K562 (cell line): ENCODE measurements at regions not wholly inside any gene's neighbourhood (a gene's known extent, or its start where the extent isn't known, plus 50 kb on each side); places are given as distances from the start of the nearest gene placed in this dataset.

Source experiments
- ATAC-seq: fragments of 200-7000 bp; cut with Tn5 transposase; 3 replicates; pipeline ENCODE4 v1.9.1; 2020; ENCODE audit warnings: moderate library complexity
- BruUV-seq: library from RNA; stranded (reverse); fragments of 400-500 nt; replicated peaks from 2 replicates; lab custom pipeline; 2021; lab: Mats Ljungman, UMichigan
- CTCF ChIA-PET: fragments of 300-600 bp; formaldehyde crosslinking; extraction: SDS; loops from one replicate; lab custom pipeline; 2021; ENCODE audit warnings: low intra/inter-chr PET ratio; lab: Yijun Ruan, JAX
- POLR2A ChIA-PET: fragments of 300-600, 350-650 bp; sonication (Branson Sonifier 250); formaldehyde crosslinking; extraction: SDS; loops from one replicate; lab custom pipeline; 2021; ENCODE audit warnings: antibody characterized with exemption, inconsistent platforms; lab: Yijun Ruan, JAX
- DNase-seq, 4 experiments: peaks; one replicate each; pipeline versions ENCODE4 v3.0.0 to v3.0.0-alpha.2; 2011 to 2018; ENCODE audit warnings: low spot score in 3 of 4, mixed read lengths in 3 of 4; ENCODE audit errors: extremely low read depth in 1 of 4
- FAIRE-seq: peaks from 2 replicates; lab custom pipeline; 2011; peaks lifted over from hg19 to GRCh38; lab: Jason Lieb, UNC
- H2AFZ ChIP-seq: 2 replicates; pipeline ENCODE4 v1.6.0; 2011; ENCODE audit warnings: low read depth, low read length, control low read depth, inconsistent platforms
- H3K27ac ChIP-seq: fragments of 200-600 bp; 3 replicates; pipeline ENCODE4 v1.8.0; 2011; ENCODE audit warnings: low read depth, mild to moderate bottlenecking, control low read depth, inconsistent platforms, low read length, moderate library complexity, mixed read lengths; ENCODE audit errors: extremely low read depth
- H3K27me3 ChIP-seq, 2 experiments: fragments of 300-600 bp in 1 of 2; 2 replicates in 1 of 2; 3 replicates in 1 of 2; pipeline versions ENCODE4 v1.6.0 to v1.8.0; 2011; ENCODE audit warnings: inconsistent platforms in 2 of 2, low read length in 2 of 2, mild to moderate bottlenecking in 1 of 2, mixed read lengths in 1 of 2, moderate library complexity in 1 of 2; ENCODE audit not compliant: control insufficient read depth in 2 of 2, insufficient read depth in 2 of 2
- H3K36me3 ChIP-seq: fragments of 300-600 bp; 3 replicates; pipeline ENCODE4 v1.8.0; 2011; ENCODE audit warnings: mild to moderate bottlenecking, low read length, inconsistent platforms; ENCODE audit not compliant: control insufficient read depth, insufficient read depth
- H3K4me1 ChIP-seq, 2 experiments: fragments of 200-600 bp in 1 of 2; replicated peaks in 1 of 2; 2 replicates in 1 of 2; 3 replicates in 1 of 2; pipeline versions ENCODE4 v1.5.1 to v1.8.0; 2011; ENCODE audit warnings: inconsistent platforms in 2 of 2, low read length in 2 of 2, mild to moderate bottlenecking in 1 of 2, mixed read lengths in 1 of 2, moderate library complexity in 1 of 2; ENCODE audit not compliant: control insufficient read depth in 2 of 2, insufficient read depth in 2 of 2
- H3K4me2 ChIP-seq: 2 replicates; pipeline ENCODE4 v1.6.1; 2011; ENCODE audit warnings: low read length, control low read depth, inconsistent platforms, mixed read lengths; ENCODE audit not compliant: insufficient read depth
- H3K4me3 ChIP-seq: fragments of 200-600 bp; sonication (generic), shearing (Covaris generic); 2 replicates; pipeline ENCODE4 v1.5.1; 2016; ENCODE audit warnings: control low read depth, inconsistent platforms
- H3K79me2 ChIP-seq: fragments of 200-600 bp; 3 replicates; pipeline ENCODE4 v1.8.0; 2011; ENCODE audit warnings: low read length, inconsistent platforms; ENCODE audit not compliant: control insufficient read depth, insufficient read depth
- H3K9ac ChIP-seq, 2 experiments: 2 replicates each; pipeline versions ENCODE4 v1.6.0 to v1.6.1; 2011; ENCODE audit warnings: low read depth in 2 of 2, low read length in 2 of 2, control low read depth in 1 of 2, inconsistent platforms in 1 of 2, mild to moderate bottlenecking in 1 of 2, mixed read lengths in 1 of 2; ENCODE audit not compliant: insufficient read depth in 1 of 2
- H3K9me1 ChIP-seq: one replicate; pipeline ENCODE4 v1.6.0; 2011; ENCODE audit warnings: inconsistent platforms, mild to moderate bottlenecking, low read length, moderate library complexity; ENCODE audit not compliant: control insufficient read depth, insufficient read depth
- H3K9me3 ChIP-seq: replicated peaks from 2 replicates; pipeline ENCODE4 v1.5.1; 2011; ENCODE audit warnings: low read depth, low read length, inconsistent platforms; ENCODE audit not compliant: control insufficient read depth, insufficient read depth
- H4K20me1 ChIP-seq: replicated peaks from 2 replicates; pipeline ENCODE4 v1.6.1; 2011; ENCODE audit warnings: low read length, inconsistent platforms, mixed read lengths; ENCODE audit not compliant: control insufficient read depth, insufficient read depth
- CEBPB ChIP-seq: fragments of 450-650 bp; IDR thresholded peaks from 2 replicates; pipeline ENCODE4 v1.6.1; 2016; ENCODE audit warnings: missing genetic modification characterization, missing compliant biosample characterization
- CREBBP ChIP-seq: IDR thresholded peaks from one replicate; pipeline ENCODE4 v1.6.1; 2012; ENCODE audit warnings: low read depth, mild to moderate bottlenecking, control low read depth, inconsistent platforms, low read length
- FOXP1 ChIP-seq: sonication (generic); formaldehyde crosslinking; IDR thresholded peaks from 2 replicates; pipeline ENCODE4 v1.8.0; 2022; ENCODE audit warnings: mild to moderate bottlenecking, missing genetic modification reagents
- MYNN ChIP-seq, 2 experiments: sonication (generic); formaldehyde crosslinking in 1 of 2; IDR thresholded peaks; 2 replicates each; pipeline versions ENCODE4 v1.5.0 to v1.6.1; 2016 to 2020; ENCODE audit warnings: antibody characterized with exemption in 1 of 2, missing genetic modification reagents in 1 of 2
- OTX1 ChIP-seq: fragments of 450-650 bp; formaldehyde crosslinking; IDR thresholded peaks from 2 replicates; pipeline ENCODE4 v1.4.0; 2022; ENCODE audit warnings: mild to moderate bottlenecking
- POLR2AphosphoS2 ChIP-seq: IDR thresholded peaks from 2 replicates; pipeline ENCODE4 v1.6.1; 2012; ENCODE audit warnings: low read length, improper control_type of control experiment
- YBX1 ChIP-seq: fragments of 450-650 bp; IDR thresholded peaks from 2 replicates; pipeline ENCODE4 v1.7.1; 2016; ENCODE audit warnings: mild to moderate bottlenecking
- ZKSCAN8 ChIP-seq: fragments of 200-800 bp; sonication (Bioruptor generic); IDR thresholded peaks from 2 replicates; pipeline ENCODE4 v1.6.1; 2016; ENCODE audit warnings: missing genetic modification characterization, missing compliant biosample characterization
- ZNF133 ChIP-seq: fragments of 250-450 bp; sonication (Bioruptor Pico); IDR thresholded peaks from 2 replicates; pipeline ENCODE4 v1.4.0; 2020; ENCODE audit warnings: mild to moderate bottlenecking
- ZNF146 ChIP-seq: IDR thresholded peaks from one replicate; pipeline ENCODE4 v1.6.1; 2018; ENCODE audit warnings: missing compliant biosample characterization; ENCODE audit not compliant: unreplicated experiment
- ZNF263 ChIP-seq: sonication (generic); formaldehyde crosslinking; IDR thresholded peaks from 2 replicates; pipeline ENCODE4 v1.8.0; 2022; ENCODE audit warnings: mild to moderate bottlenecking, missing genetic modification reagents, borderline replicate concordance
- ZNF583 ChIP-seq: fragments of 250-450 bp; sonication (Bioruptor Pico); IDR thresholded peaks from 2 replicates; pipeline ENCODE4 v1.4.0; 2020
- WGBS: fragments of 100-300 bp; shearing (Covaris generic); methylation state at CpG from one replicate; pipeline ENCODE4 v1.1.6; 2016; ENCODE audit warnings: low coverage, mixed read lengths; ENCODE audit not compliant: insufficient coverage; ENCODE audit errors: missing lambda C conversion rate; 5-methylcytosine and 5-hydroxymethylcytosine counted together
- in situ Hi-C: fragments of 300-500 bp; cut with MboI; formaldehyde crosslinking; loops from 4 replicates; pipeline ENCODE4 v1.15.0; 2018; ENCODE audit warnings: inconsistent platforms, mixed read lengths
- intact Hi-C: fragments of 100-400 bp; cut with micrococcal nuclease; formaldehyde crosslinking; loops from 2 replicates; pipeline ENCODE4 v1.14.2; 2022
- TF ChIP-seq, protein P1 (sequence below): sonication (generic); formaldehyde crosslinking; IDR thresholded peaks from 2 replicates; pipeline ENCODE4 v1.8.0; 2022; ENCODE audit warnings: mild to moderate bottlenecking, missing genetic modification reagents
- TF ChIP-seq, protein P2 (sequence below): fragments of 250-450 bp; sonication (Bioruptor Pico); IDR thresholded peaks from 2 replicates; pipeline ENCODE4 v1.4.0; 2020; ENCODE audit warnings: mild to moderate bottlenecking, moderate library complexity, borderline replicate concordance
- TF ChIP-seq, protein P3 (sequence below): sonication (generic); formaldehyde crosslinking; IDR thresholded peaks from 2 replicates; pipeline ENCODE4 v1.8.0; 2022; ENCODE audit warnings: mild to moderate bottlenecking, missing genetic modification reagents

DNA sequence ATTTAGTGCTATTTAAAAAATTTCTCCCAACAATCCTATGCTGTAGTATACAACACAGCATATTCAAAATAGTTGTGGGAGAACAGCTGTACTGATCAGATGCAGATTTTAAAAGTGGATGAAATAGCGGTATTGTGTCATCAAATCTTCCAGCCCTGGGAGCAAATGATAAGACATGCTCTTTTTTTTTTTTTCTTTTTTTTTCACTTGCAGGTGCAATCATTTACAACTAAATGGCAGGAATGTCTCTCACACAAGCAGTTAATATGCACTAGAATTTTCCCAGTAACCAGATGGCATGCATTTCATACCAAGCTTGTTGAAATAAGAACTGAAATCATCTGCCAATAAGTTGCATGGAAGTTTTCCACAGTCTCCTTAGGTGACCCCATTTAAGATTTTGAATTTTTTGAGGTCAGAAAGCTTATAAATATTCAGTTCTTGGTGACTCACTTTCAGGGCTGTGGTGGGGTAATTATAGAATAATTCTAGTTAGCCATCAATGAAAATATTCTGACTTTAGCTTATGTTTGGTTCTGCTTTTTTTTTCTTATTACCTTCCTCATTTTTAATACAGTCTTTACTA, 623.9 kb upstream of the NR5A2 start:
- Histone ChIP-seq H3K27me3 (no peaks in the 10 kb centered on the region), H3K27ac (no peak overlapping the region), H3K9me3 (no peaks in the 10 kb centered on the region; the same call in 1 of the 2 replicates), H3K9ac (no peak overlapping the region), H2AFZ (no peak overlapping the region), H3K4me2 (no peak overlapping the region), H3K36me3 (no peaks in the 10 kb centered on the region), H3K4me1 (no peaks in the 10 kb centered on the region), H4K20me1 (no peaks in the 10 kb centered on the region), H3K9me1 (no peaks in the 10 kb centered on the region), H3K4me3 (no peak overlapping the region), H3K79me2 (no peaks in the 10 kb centered on the region)
- no TSS peak for BruUV-seq
- in situ Hi-C loops (no loop called here), intact Hi-C loops (no loop called here)
- DNase-seq (no peak), ATAC-seq (no peak), FAIRE-seq (no peak)
- TF ChIP-seq CEBPB (tag) = no peak
- no peak for TF ChIP-seq ZNF263 (CRISPR knock-in tag)
- no peak for TF ChIP-seq ZKSCAN8
- no peak for TF ChIP-seq MYNN (IDR thresholded peaks at IDR 0.05)
- no peak for TF ChIP-seq MYNN (CRISPR knock-in tag; IDR thresholded peaks at IDR 0.05)
- no peak for TF ChIP-seq OTX1 (CRISPR knock-in tag)
- TF ChIP-seq, protein P1, sequence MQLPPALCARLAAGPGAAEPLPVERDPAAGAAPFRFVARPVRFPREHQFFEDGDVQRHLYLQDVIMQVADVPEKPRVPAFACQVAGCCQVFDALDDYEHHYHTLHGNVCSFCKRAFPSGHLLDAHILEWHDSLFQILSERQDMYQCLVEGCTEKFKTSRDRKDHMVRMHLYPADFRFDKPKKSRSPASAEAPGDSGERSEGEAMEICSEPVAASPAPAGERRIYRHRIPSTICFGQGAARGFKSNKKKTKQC (CRISPR knock-in tag) = no peak
- TF ChIP-seq ZNF146 (CRISPR knock-in tag) = no peak
- no peak for TF ChIP-seq YBX1
- no peak for TF ChIP-seq POLR2AphosphoS2
- TF ChIP-seq ZNF583 = no peak
- TF ChIP-seq FOXP1 (CRISPR knock-in tag) = no peak
- TF ChIP-seq, protein P2, sequence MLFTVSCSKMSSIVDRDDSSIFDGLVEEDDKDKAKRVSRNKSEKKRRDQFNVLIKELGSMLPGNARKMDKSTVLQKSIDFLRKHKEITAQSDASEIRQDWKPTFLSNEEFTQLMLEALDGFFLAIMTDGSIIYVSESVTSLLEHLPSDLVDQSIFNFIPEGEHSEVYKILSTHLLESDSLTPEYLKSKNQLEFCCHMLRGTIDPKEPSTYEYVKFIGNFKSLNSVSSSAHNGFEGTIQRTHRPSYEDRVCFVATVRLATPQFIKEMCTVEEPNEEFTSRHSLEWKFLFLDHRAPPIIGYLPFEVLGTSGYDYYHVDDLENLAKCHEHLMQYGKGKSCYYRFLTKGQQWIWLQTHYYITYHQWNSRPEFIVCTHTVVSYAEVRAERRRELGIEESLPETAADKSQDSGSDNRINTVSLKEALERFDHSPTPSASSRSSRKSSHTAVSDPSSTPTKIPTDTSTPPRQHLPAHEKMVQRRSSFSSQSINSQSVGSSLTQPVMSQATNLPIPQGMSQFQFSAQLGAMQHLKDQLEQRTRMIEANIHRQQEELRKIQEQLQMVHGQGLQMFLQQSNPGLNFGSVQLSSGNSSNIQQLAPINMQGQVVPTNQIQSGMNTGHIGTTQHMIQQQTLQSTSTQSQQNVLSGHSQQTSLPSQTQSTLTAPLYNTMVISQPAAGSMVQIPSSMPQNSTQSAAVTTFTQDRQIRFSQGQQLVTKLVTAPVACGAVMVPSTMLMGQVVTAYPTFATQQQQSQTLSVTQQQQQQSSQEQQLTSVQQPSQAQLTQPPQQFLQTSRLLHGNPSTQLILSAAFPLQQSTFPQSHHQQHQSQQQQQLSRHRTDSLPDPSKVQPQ = no peak
- TF ChIP-seq ZNF133 (CRISPR knock-in tag) = no peak
- TF ChIP-seq, protein P3, sequence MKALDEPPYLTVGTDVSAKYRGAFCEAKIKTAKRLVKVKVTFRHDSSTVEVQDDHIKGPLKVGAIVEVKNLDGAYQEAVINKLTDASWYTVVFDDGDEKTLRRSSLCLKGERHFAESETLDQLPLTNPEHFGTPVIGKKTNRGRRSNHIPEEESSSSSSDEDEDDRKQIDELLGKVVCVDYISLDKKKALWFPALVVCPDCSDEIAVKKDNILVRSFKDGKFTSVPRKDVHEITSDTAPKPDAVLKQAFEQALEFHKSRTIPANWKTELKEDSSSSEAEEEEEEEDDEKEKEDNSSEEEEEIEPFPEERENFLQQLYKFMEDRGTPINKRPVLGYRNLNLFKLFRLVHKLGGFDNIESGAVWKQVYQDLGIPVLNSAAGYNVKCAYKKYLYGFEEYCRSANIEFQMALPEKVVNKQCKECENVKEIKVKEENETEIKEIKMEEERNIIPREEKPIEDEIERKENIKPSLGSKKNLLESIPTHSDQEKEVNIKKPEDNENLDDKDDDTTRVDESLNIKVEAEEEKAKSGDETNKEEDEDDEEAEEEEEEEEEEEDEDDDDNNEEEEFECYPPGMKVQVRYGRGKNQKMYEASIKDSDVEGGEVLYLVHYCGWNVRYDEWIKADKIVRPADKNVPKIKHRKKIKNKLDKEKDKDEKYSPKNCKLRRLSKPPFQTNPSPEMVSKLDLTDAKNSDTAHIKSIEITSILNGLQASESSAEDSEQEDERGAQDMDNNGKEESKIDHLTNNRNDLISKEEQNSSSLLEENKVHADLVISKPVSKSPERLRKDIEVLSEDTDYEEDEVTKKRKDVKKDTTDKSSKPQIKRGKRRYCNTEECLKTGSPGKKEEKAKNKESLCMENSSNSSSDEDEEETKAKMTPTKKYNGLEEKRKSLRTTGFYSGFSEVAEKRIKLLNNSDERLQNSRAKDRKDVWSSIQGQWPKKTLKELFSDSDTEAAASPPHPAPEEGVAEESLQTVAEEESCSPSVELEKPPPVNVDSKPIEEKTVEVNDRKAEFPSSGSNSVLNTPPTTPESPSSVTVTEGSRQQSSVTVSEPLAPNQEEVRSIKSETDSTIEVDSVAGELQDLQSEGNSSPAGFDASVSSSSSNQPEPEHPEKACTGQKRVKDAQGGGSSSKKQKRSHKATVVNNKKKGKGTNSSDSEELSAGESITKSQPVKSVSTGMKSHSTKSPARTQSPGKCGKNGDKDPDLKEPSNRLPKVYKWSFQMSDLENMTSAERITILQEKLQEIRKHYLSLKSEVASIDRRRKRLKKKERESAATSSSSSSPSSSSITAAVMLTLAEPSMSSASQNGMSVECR (CRISPR knock-in tag) = no peak
- TF ChIP-seq CREBBP = no peak
- POLR2A ChIA-PET = no interaction called here
- 0% methylated on average over 1 of the region's 1 CpG for WGBS
- CTCF ChIA-PET = no interaction called here
